IMR-90 (cell line): ENCODE measurements at regions not wholly inside any gene's neighbourhood (a gene's known extent, or its start where the extent isn't known, plus 50 kb on each side); places are given as distances from the start of the nearest gene placed in this dataset.

Experiments used
- ATAC-seq: fragments of 200-7000 bp; cut with Tn5 transposase; 2 replicates; pipeline ENCODE4 v1.9.1; 2020; ENCODE audit warnings: low read depth, mild to moderate bottlenecking, moderate library complexity
- BruUV-seq: library from RNA; stranded (reverse); fragments of 400-500 nt; replicated peaks from 2 replicates; lab custom pipeline; 2021; lab: Mats Ljungman, UMichigan
- CTCF ChIA-PET: fragments of 300-600 bp; formaldehyde crosslinking; extraction: SDS; loops from one replicate; lab custom pipeline; 2021; ENCODE audit warnings: antibody characterized with exemption; lab: Yijun Ruan, JAX
- POLR2A ChIA-PET: fragments of 300-600 bp; sonication (Branson Sonifier 250); formaldehyde crosslinking; loops from one replicate; lab custom pipeline; 2022; ENCODE audit warnings: antibody characterized with exemption; ENCODE audit not compliant: unreplicated experiment; lab: Charles Lee
- DNase-seq: peaks from one replicate; pipeline ENCODE4 v3.0.0; 2013
- H2AFZ ChIP-seq: replicated peaks from 2 replicates; pipeline ENCODE3; 2013; ENCODE audit warnings: low read length, mild to moderate bottlenecking; ENCODE audit not compliant: poor library complexity
- H2AK5ac ChIP-seq: 2 replicates; pipeline ENCODE4 v1.6.1; 2013; ENCODE audit warnings: low read depth, low read length, inconsistent platforms
- H2AK9ac ChIP-seq: replicated peaks from 2 replicates; pipeline ENCODE3; 2013; ENCODE audit warnings: mild to moderate bottlenecking, low read depth, low read length, moderate library complexity; ENCODE audit not compliant: poor library complexity
- H2BK120ac ChIP-seq: 2 replicates; pipeline ENCODE4 v1.6.1; 2013; ENCODE audit warnings: low read depth, low read length, inconsistent platforms
- H2BK15ac ChIP-seq: 3 replicates; pipeline ENCODE4 v1.6.1; 2013; ENCODE audit warnings: low read depth, low read length, inconsistent platforms
- H2BK20ac ChIP-seq: 2 replicates; pipeline ENCODE4 v1.6.1; 2013; ENCODE audit warnings: low read depth, mild to moderate bottlenecking, inconsistent platforms, low read length, moderate library complexity
- H2BK5ac ChIP-seq: 2 replicates; pipeline ENCODE4 v1.6.1; 2013; ENCODE audit warnings: mild to moderate bottlenecking, low read depth, low read length, inconsistent platforms; ENCODE audit not compliant: poor library complexity, severe bottlenecking
- H3K14ac ChIP-seq: replicated peaks from 2 replicates; pipeline ENCODE4 v1.6.1; 2013; ENCODE audit warnings: low read depth, low read length, inconsistent platforms
- H3K18ac ChIP-seq: 2 replicates; pipeline ENCODE4 v1.6.1; 2013; ENCODE audit warnings: low read depth, low read length, control low read depth
- H3K23ac ChIP-seq: 2 replicates; pipeline ENCODE4 v1.6.1; 2013; ENCODE audit warnings: low read depth, low read length, inconsistent platforms
- H3K27ac ChIP-seq: 2 replicates; pipeline ENCODE4 v1.5.1; 2013; ENCODE audit warnings: mild to moderate bottlenecking, control low read depth, low read length; ENCODE audit not compliant: insufficient read depth
- H3K27me3 ChIP-seq: 2 replicates; pipeline ENCODE4 v1.6.1; 2013; ENCODE audit warnings: low read length; ENCODE audit not compliant: control insufficient read depth, insufficient read depth
- H3K36me3 ChIP-seq: 2 replicates; pipeline ENCODE4 v1.6.1; 2013; ENCODE audit warnings: low read length, mixed read lengths; ENCODE audit not compliant: control insufficient read depth, insufficient read depth
- H3K4ac ChIP-seq: 2 replicates; pipeline ENCODE4 v1.6.1; 2013; ENCODE audit warnings: low read depth, low read length, inconsistent platforms
- H3K4me1 ChIP-seq: 2 replicates; pipeline ENCODE4 v1.6.1; 2013; ENCODE audit warnings: low read length, mixed read lengths; ENCODE audit not compliant: control insufficient read depth, insufficient read depth
- H3K4me2 ChIP-seq: 2 replicates; pipeline ENCODE4 v1.6.1; 2013; ENCODE audit warnings: low read depth, mild to moderate bottlenecking, control low read depth, low read length, moderate library complexity
- H3K4me3 ChIP-seq: 2 replicates; pipeline ENCODE4 v1.5.1; 2013; ENCODE audit warnings: low read depth, mild to moderate bottlenecking, control low read depth, low read length, moderate library complexity; ENCODE audit not compliant: insufficient read depth
- H3K56ac ChIP-seq: 2 replicates; pipeline ENCODE4 v1.6.1; 2013; ENCODE audit warnings: low read length, inconsistent platforms; ENCODE audit not compliant: insufficient read depth; ENCODE audit errors: extremely low read depth
- H3K79me1 ChIP-seq, 2 experiments: 2 replicates each; pipeline ENCODE4 v1.6.1; 2013; ENCODE audit warnings: low read length in 2 of 2, inconsistent platforms in 1 of 2, low read depth in 1 of 2
- H3K9ac ChIP-seq: 2 replicates; pipeline ENCODE4 v1.6.1; 2013; ENCODE audit warnings: low read depth, low read length, control low read depth
- H3K9me1 ChIP-seq: 2 replicates; pipeline ENCODE4 v1.6.1; 2013; ENCODE audit warnings: low read length, inconsistent platforms; ENCODE audit not compliant: insufficient read depth
- H3K9me3 ChIP-seq: 2 replicates; pipeline ENCODE4 v1.6.1; 2013; ENCODE audit warnings: low read length; ENCODE audit not compliant: control insufficient read depth, insufficient read depth
- H4K20me1 ChIP-seq: 2 replicates; pipeline ENCODE4 v1.6.1; 2013; ENCODE audit warnings: low read length, inconsistent platforms; ENCODE audit not compliant: insufficient read depth
- H4K5ac ChIP-seq: 2 replicates; pipeline ENCODE4 v1.6.1; 2013; ENCODE audit warnings: mild to moderate bottlenecking, low read depth, low read length, control low read depth
- H4K8ac ChIP-seq, 2 experiments: 2 replicates each; pipeline ENCODE4 v1.6.1; 2013; ENCODE audit warnings: low read depth in 2 of 2, low read length in 2 of 2, control low read depth in 1 of 2, inconsistent platforms in 1 of 2
- H4K91ac ChIP-seq: 2 replicates; pipeline ENCODE4 v1.6.1; 2013; ENCODE audit warnings: low read depth, low read length, inconsistent platforms; ENCODE audit not compliant: insufficient read depth
- CEBPB ChIP-seq: IDR thresholded peaks from 2 replicates; pipeline ENCODE4 v1.6.1; 2012; ENCODE audit warnings: low read depth, low read length, improper control_type of control experiment
- ELK1 ChIP-seq: fragments of 150-350 bp; IDR thresholded peaks from 2 replicates; pipeline ENCODE4 v1.6.1; 2016; ENCODE audit warnings: low read depth, mild to moderate bottlenecking, low read length, moderate library complexity, borderline replicate concordance
- MAFK ChIP-seq: IDR thresholded peaks from 2 replicates; pipeline ENCODE4 v1.6.1; 2012; ENCODE audit warnings: low read depth, low read length, improper control_type of control experiment
- MAZ ChIP-seq: IDR thresholded peaks from 2 replicates; pipeline ENCODE4 v1.6.1; 2012; ENCODE audit warnings: low read depth, mild to moderate bottlenecking, low read length, improper control_type of control experiment, moderate library complexity, borderline replicate concordance
- MXI1 ChIP-seq: IDR thresholded peaks from 2 replicates; pipeline ENCODE4 v1.6.1; 2012; ENCODE audit warnings: low read depth, mild to moderate bottlenecking, low read length, moderate library complexity, borderline replicate concordance
- NFE2L2 ChIP-seq: fragments of 150-350 bp; IDR thresholded peaks from 2 replicates; pipeline ENCODE4 v1.6.1; 2016; ENCODE audit warnings: low read depth, mild to moderate bottlenecking, low read length
- POLR2A ChIP-seq: IDR thresholded peaks from 2 replicates; pipeline ENCODE4 v1.6.1; 2012; ENCODE audit warnings: mild to moderate bottlenecking, low read depth, low read length
- RCOR1 ChIP-seq: IDR thresholded peaks from 2 replicates; pipeline ENCODE4 v1.6.1; 2012; ENCODE audit warnings: mild to moderate bottlenecking, low read length, improper control_type of control experiment; ENCODE audit not compliant: insufficient replicate concordance
- RFX5 ChIP-seq: IDR thresholded peaks from 2 replicates; pipeline ENCODE4 v1.8.0; 2012; ENCODE audit warnings: low read depth, mild to moderate bottlenecking, low read length, moderate library complexity
- WGBS, 2 experiments: methylation state at CpG; one replicate each; pipeline versions ENCODE4 v1.1.5 to v1.1.7; 2013; ENCODE audit warnings: missing lambda C conversion rate in 2 of 2; ENCODE audit not compliant: insufficient read length in 1 of 2; ENCODE audit errors: extremely low coverage in 2 of 2; 5-methylcytosine and 5-hydroxymethylcytosine counted together
- dilution Hi-C: fragments of 300-500 bp; cut with HindIII; formaldehyde crosslinking; loops from one replicate; pipeline ENCODE4 v1.14.3; 2018; ENCODE audit warnings: low sequenced_read_pairs; ENCODE audit not compliant: unreplicated experiment
- in situ Hi-C: fragments of 300-500 bp; cut with MboI; formaldehyde crosslinking; loops from 3 replicates; pipeline ENCODE4 v1.14.3; 2019; ENCODE audit warnings: low sequenced_read_pairs, inconsistent platforms, mixed read lengths
- intact Hi-C: fragments of 100-400 bp; cut with micrococcal nuclease; formaldehyde crosslinking; loops from 2 replicates; pipeline ENCODE4 v1.10.0; 2022
- TF ChIP-seq, protein P1 (sequence below): conservative IDR thresholded peaks from 2 replicates; pipeline ENCODE4 v1.5.1; 2012; ENCODE audit warnings: mild to moderate bottlenecking, low read depth, low read length, improper control_type of control experiment

- H3K36me3 ChIP-seq: no peaks in the 10 kb centered on the region
- H3K27ac ChIP-seq: no peak overlapping the region
- H2BK15ac ChIP-seq: no peak overlapping the region
- no peak overlapping the region for H2BK20ac ChIP-seq
- H2AFZ ChIP-seq: no peak overlapping the region
- no peak overlapping the region for H3K23ac ChIP-seq
- H3K14ac ChIP-seq: no peak overlapping the region
- no peak overlapping the region for H3K18ac ChIP-seq
- ChIA-PET CTCF (no interaction called here), POLR2A (no interaction called here)
- no CpG with 5 or more reads among the region's 3 CpGs for WGBS, 2 experiments
- no peaks in the 10 kb centered on the region for H3K79me1 ChIP-seq
- H3K9me3 ChIP-seq: no peaks in the 10 kb centered on the region; the same call in 1 of the 2 replicates
- H3K56ac ChIP-seq: no peak overlapping the region
- H3K4me3 ChIP-seq: no peak overlapping the region
- no TSS peak for BruUV-seq
- H3K4me2 ChIP-seq: no peak overlapping the region
- H3K4me1 ChIP-seq: no peaks in the 10 kb centered on the region
- no peak overlapping the region for H2BK5ac ChIP-seq
- no peak overlapping the region for H3K9ac ChIP-seq
- H4K20me1 ChIP-seq: no peaks in the 10 kb centered on the region
- H2AK5ac ChIP-seq: no peak overlapping the region
- H4K8ac ChIP-seq: no peak overlapping the region
- H2AK9ac ChIP-seq: no peak overlapping the region
- H2BK120ac ChIP-seq: no peak overlapping the region
- H4K91ac ChIP-seq: no peak overlapping the region
- dilution Hi-C loops (no loop called here), in situ Hi-C loops (no loop called here), intact Hi-C loops (no loop called here)
- H4K5ac ChIP-seq: no peak overlapping the region
- ATAC-seq (no peak), DNase-seq (no peak)
- H3K4ac ChIP-seq: no peak overlapping the region
- no peaks in the 10 kb centered on the region for H3K9me1 ChIP-seq
- TF ChIP-seq POLR2A (no peak), MAFK (no peak), RFX5 (no peak), CEBPB (no peak), ELK1 (no peak), NFE2L2 (no peak), MXI1 (no peak), RCOR1 (no peak), MAZ (no peak)
- TF ChIP-seq, protein P1, sequence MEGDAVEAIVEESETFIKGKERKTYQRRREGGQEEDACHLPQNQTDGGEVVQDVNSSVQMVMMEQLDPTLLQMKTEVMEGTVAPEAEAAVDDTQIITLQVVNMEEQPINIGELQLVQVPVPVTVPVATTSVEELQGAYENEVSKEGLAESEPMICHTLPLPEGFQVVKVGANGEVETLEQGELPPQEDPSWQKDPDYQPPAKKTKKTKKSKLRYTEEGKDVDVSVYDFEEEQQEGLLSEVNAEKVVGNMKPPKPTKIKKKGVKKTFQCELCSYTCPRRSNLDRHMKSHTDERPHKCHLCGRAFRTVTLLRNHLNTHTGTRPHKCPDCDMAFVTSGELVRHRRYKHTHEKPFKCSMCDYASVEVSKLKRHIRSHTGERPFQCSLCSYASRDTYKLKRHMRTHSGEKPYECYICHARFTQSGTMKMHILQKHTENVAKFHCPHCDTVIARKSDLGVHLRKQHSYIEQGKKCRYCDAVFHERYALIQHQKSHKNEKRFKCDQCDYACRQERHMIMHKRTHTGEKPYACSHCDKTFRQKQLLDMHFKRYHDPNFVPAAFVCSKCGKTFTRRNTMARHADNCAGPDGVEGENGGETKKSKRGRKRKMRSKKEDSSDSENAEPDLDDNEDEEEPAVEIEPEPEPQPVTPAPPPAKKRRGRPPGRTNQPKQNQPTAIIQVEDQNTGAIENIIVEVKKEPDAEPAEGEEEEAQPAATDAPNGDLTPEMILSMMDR: no peak
- no peaks in the 10 kb centered on the region for H3K27me3 ChIP-seq
Measured at GRCh38 chr5:85441156-85441555, 1056.5 kb upstream of the EDIL3 start.
